ENCODE measurements at regions not wholly inside any gene's neighbourhood (a gene's known extent, or its start where the extent isn't known, plus 50 kb on each side); places are given as distances from the start of the nearest gene placed in this dataset.

GRCh38 chr9:13615660-13616490, 336.4 kb upstream of the MPDZ start:
- no peaks in the 10 kb centered on the region for H3K36me3 Mint-ChIP-seq (ENCODE audit: unreplicated experiment)
- no peak overlapping the region for H3K4me3 Mint-ChIP-seq (ENCODE audit: unreplicated experiment)
- no peaks in the 10 kb centered on the region for H3K4me1 Mint-ChIP-seq (ENCODE audit: low read depth, unreplicated experiment)
- no peaks in the 10 kb centered on the region for H3K27me3 Mint-ChIP-seq (ENCODE audit: unreplicated experiment)
- no peak for TF ChIP-seq CTCF (IDR thresholded peaks at IDR 0.05; ENCODE audit: partially characterized antibody, unreplicated experiment)
- H3K27ac Mint-ChIP-seq (ENCODE audit: unreplicated experiment): no peak overlapping the region
- no peaks in the 10 kb centered on the region for H3K9me3 Mint-ChIP-seq (ENCODE audit: unreplicated experiment)
- DNase-seq: no peak

GRCh38 chr9:13614060-13614459, 334.6 kb upstream of the MPDZ start:
- Mint-ChIP-seq H3K4me3 (ENCODE audit: unreplicated experiment) (no peak overlapping the region), H3K27me3 (ENCODE audit: unreplicated experiment) (no peaks in the 10 kb centered on the region), H3K36me3 (ENCODE audit: unreplicated experiment) (no peaks in the 10 kb centered on the region), H3K9me3 (ENCODE audit: unreplicated experiment) (no peaks in the 10 kb centered on the region), H3K4me1 (ENCODE audit: low read depth, unreplicated experiment) (no peaks in the 10 kb centered on the region), H3K27ac (ENCODE audit: unreplicated experiment) (no peak overlapping the region)
- no peak for TF ChIP-seq CTCF (IDR thresholded peaks at IDR 0.05; ENCODE audit: partially characterized antibody, unreplicated experiment)
- DNase-seq: no peak

GRCh38 chr9:13613296-13613695, 333.8 kb upstream of the MPDZ start:
- Mint-ChIP-seq H3K4me3 (ENCODE audit: unreplicated experiment) (no peak overlapping the region), H3K27ac (ENCODE audit: unreplicated experiment) (no peak overlapping the region), H3K36me3 (ENCODE audit: unreplicated experiment) (no peaks in the 10 kb centered on the region), H3K4me1 (ENCODE audit: low read depth, unreplicated experiment) (peaks cover 7% of the 10 kb centered on the region), H3K9me3 (ENCODE audit: unreplicated experiment) (no peaks in the 10 kb centered on the region), H3K27me3 (ENCODE audit: unreplicated experiment) (no peaks in the 10 kb centered on the region)
- no peak for DNase-seq
- no peak for TF ChIP-seq CTCF (IDR thresholded peaks at IDR 0.05; ENCODE audit: partially characterized antibody, unreplicated experiment)

- no peak for DNase-seq
- no peak for TF ChIP-seq CTCF (IDR thresholded peaks at IDR 0.05; ENCODE audit: partially characterized antibody, unreplicated experiment)
- Mint-ChIP-seq H3K4me1 (ENCODE audit: low read depth, unreplicated experiment) (peaks cover 22% of the 10 kb centered on the region), H3K36me3 (ENCODE audit: unreplicated experiment) (no peaks in the 10 kb centered on the region), H3K9me3 (ENCODE audit: unreplicated experiment) (no peaks in the 10 kb centered on the region), H3K27ac (ENCODE audit: unreplicated experiment) (peak overlapping the region; percentile 13), H3K27me3 (ENCODE audit: unreplicated experiment) (peaks cover 2% of the 10 kb centered on the region), H3K4me3 (ENCODE audit: unreplicated experiment) (no peak overlapping the region)
These were observed 329.0 kb upstream of the MPDZ start for GRCh38 chr9:13608451-13608850.
